Stimulated activated CD8-positive, alpha-beta memory T cell treated with anti-CD3 and anti-CD28 coated beads, Interleukin-12 subunit alpha, Interleukin-12 subunit beta, amount 100 ng/mL, for 24 hours (primary cell): ENCODE measurements at regions not wholly inside any gene's neighbourhood (a gene's known extent, or its start where the extent isn't known, plus 50 kb on each side); places are given as distances from the start of the nearest gene placed in this dataset.
"Not testable (repeated sequence)": the region's sequence is repeated elsewhere in the genome, so short reads cannot be mapped to it uniquely, and the experiment has no call there.

ENCODE experiments used
- DNase-seq: peaks from one replicate; pipeline ENCODE4 v3.0.0-alpha.2; 2020; ENCODE audit errors: extremely low read depth

- no peak for DNase-seq
These were observed 420.4 kb downstream of the PCNX1 start for GRCh38 chr14:71327691-71328090.

DNA sequence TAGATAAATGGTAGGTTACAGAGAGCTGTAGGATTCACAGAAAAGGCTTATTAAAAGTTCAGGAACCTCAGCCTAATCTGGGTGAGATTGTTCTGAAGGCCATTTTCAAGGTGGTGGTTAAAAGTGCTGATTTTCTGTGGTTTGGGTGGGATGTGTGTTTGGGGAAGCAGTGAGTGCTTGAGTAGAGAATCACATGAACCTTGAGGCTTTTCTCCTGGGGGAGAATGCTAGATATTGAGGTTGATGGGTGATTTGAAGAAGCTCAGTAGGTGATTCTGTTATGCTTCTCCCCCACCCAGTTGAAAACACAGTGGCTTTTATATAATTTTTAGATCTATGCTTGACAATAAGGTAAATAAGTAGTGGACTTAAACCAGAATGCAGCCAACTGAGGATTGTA is 420.9 kb downstream of the PCNX1 start:
- no peak for DNase-seq

DNA sequence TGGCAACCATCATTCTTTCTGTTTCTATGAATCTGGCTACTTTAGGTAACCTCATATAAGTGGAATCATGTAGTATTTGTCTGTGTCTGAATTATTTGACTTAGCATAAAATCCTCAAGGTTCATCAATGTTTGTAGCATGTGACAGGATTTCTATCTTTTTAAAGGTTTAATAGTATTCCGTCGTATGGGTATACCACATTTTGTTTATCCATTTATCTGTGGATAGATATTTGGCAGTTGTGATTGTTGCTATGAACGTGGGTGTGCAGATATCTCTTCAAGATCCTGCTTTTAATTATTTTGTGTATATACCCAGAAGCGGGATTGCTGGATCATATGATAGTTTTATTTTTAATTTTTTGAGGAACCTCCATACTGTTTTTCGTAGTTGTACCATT is 421.7 kb downstream of the PCNX1 start:
- DNase-seq: no peak

DNA sequence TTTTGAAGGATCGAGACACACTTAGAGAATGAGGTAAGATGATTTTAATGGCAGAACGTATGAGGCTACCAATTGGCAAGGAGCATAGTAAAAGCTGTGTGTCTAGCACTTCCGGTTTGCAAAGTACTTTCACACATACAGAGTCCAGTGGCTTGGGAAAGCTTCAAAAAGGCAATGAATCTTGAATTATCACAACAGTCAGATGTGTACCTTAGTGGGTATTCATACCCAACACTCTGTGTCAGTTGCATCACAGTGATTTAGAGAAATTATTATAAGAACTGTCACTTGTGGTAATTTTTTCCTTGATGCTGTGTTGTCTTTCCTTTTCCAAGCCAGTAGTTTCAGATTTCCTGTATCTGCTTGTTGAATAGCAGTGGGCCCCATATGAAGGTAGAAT is 424.1 kb downstream of the PCNX1 start:
- DNase-seq: no peak

- no peak for DNase-seq
These were observed 425.2 kb downstream of the PCNX1 start for GRCh38 chr14:71332476-71332875.

DNA sequence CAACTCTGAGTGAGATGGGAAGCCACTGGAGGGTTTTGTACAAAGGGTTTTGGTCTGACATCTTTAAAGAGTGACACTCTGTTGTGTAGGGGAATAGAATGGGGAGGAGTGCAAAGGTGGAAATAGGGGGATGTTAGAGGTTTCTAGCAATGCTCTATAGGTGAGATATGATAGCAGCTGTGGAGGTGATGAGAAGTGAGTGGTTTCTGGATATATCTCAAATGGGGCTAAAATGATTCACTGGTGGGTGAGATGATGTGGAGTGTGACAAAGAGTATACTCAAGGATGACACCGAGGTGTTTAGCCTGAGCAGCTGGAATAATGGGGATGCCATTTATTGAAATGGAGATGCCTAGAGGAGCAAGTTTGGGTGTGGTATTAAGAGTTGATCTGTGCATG is 426.4 kb downstream of the PCNX1 start:
- DNase-seq: no peak

DNA sequence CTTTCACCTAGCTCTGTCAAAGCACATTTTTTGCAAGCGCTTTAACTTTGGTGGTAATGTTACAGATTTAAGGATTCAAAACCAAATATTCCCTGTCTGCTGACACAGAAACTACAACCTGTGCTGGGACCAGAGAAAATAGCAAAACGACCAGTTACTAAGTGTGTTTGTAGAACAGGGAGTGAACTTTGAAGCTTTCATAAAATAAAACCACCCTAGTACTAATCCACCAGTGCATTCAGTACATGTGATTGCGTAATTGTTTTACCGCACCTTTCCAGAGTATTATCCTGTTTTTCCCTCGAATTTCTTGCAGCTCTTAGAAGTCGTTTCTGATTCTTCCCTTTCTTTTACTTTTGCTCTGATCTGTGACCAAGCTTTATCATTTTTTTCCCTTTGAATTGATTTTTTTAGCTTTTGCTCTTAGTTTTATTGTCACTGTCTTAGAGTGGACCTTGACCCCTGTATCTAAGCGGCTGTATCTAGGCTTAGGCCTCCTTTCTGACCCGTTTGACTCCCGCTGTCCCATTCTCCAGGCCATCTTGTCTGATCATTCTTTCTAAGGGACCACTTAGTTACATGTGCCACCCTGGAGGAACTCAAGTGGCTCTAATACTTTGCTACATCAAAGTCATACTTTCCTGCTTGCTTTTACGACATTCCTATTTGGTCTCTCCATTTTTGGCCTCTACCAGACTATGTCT is 429.4 kb downstream of the PCNX1 start:
- DNase-seq: no peak

DNA sequence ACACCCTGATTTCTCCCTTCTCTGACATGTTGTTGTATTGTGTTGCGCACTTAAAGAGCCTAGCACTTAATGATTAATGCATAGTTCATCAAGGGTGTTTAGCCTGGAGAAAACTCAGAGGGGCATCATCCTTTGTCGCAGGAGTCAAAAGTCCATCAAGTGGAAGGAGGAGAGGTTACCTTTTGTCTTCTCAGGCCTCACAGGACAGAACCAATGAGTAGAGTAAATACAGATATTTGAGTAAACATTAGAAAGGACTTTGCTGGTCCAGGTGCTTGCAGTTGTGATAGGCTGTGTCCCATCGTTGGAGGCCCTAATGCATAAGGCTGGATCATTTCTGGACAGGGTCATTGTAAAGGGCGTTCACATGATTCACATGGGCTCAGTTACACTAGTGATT is 430.9 kb downstream of the PCNX1 start:
- DNase-seq: no peak

DNA sequence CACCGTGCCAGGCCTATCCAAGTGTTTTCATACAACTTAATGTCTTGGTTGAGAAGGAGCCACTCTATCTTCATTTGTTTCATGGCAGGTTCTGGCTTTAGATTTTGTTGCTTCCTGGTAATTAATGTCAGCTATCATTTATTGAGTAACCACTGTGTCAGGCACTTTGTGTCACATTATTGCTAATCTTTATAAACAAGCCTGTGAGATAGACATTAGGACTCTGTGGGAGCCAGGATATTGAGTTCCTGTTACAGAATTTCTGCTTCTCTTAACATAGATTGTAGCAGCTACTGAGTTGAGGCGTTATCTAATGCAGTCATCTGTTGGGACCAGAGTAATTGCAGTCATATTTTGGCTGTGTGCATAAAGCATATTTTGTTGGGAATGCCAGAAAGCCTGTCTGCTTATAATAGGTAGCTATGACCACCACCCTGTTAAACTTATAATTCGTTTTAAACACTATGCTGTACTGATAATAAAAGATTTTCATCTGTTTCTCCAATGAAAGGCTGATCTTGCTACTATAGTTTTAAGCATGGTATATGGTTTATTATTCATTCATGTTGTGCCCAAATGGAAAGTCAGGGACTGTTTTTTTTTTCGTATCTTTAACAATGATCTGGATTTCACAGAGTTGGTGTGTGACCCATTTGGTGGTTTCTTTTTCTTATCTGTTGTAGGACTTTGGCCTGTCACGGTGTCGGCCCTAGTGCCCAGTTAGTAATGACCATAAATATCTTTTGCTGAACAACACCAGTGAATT is 432.6 kb downstream of the PCNX1 start:
- no peak for DNase-seq

GRCh38 chr14:71341156-71341555 is 433.9 kb downstream of the PCNX1 start:
- no peak for DNase-seq

- DNase-seq: no peak
These were observed 436.5 kb downstream of the PCNX1 start for GRCh38 chr14:71343724-71344123.

GRCh38 chr14:71344506-71344905 is 437.2 kb downstream of the PCNX1 start:
- DNase-seq: no peak

DNA sequence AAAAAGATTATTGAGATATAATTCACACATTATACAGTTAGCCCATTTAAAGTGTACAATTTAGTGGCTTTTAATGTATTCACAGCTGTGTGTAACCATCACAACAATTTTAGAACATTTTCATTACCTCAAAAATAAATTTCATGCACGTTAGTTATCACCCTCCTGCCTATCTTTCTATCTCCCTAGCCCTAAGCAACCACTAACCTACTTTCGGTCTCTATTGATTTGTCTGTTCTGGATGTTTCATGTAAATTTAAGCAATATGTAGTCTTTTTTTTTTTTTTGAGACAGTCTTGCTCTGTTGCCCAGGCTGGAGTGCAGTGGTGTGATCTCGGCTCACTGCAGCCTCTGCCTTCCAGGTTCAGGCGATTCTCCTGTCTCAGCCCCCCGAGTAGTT is 439.4 kb downstream of the PCNX1 start:
- no peak for DNase-seq

DNA sequence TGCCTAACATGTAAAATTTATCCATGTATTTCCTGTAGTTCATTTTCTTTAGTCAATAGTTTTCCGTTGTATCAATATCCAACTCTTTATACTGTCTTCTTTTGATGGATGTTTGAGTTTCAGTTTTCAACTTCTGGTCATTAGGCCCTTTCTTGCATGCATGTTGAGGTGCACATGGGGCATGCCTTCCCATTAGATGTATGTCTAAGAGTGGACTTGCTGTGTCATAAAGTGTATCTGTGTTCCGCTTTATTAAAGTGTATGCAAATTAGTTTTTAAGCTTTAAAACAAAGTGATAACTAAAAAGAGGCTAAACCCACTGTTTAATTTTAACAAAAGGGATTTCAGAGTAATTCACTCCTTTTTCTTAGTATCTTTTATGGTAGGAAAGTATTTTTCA is 441.1 kb downstream of the PCNX1 start:
- DNase-seq: no peak

DNA sequence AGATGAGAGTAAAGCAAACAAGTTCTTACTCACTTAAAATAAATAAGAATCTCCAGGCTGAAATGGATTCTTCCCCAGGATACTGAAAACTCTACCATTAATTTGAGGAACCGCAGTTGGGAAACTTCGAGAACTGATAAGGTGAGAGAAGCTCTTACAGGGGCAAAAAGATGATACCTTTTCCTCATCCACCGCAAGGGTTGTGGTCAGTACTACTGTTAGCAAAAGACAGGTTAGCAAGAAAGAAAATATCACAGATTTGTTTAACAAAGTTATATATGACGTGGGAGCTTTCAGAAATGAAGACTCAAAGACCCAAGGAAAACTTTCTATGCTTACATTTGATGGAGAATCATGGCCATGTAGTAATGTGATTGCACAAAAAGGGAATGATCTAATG is 441.6 kb downstream of the PCNX1 start:
- DNase-seq: no peak

GRCh38 chr14:71354142-71354541 is 446.9 kb downstream of the PCNX1 start:
- no peak for DNase-seq

GRCh38 chr14:71354801-71355200 is 447.5 kb downstream of the PCNX1 start:
- DNase-seq: no peak

DNA sequence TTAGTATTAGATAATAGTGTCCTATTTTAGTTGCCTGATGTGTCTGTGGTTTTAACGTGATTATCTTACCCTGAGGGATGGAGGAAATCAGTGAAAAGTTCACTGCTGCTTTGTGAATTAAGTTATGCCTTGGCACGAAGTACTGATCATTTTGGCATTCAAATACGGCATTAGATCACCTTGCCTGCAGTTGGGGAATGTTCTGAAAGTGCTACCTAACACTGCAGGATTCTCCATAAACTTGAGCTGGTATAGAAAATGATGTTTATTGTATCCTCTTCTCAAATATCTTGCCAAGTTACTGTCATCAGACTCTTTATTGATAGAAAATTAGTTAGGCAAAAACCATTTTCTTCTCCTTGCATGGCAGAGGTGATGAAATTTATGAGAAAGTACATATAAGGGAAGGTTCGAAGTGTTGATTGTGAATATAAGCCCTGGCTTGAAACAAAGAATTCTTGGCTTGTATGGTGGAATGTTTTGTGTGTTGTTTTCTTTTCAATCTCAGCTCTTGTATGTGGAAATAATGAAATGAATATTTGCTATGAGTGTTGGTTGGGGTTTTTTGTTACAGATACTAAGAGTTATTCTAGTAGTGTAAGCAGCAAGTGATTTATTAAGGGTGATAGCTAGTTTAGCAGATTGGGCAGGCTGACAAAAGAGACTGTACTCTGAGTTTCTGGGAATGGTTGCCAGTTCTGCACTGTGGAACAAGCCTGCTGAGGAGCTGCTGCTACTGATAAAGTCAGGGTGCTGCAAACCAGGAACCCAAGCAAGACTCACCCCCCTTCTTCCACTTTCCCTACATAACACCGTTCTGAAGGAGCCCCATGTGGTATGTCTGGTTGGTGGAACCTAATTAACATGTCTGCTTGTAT is 448.3 kb downstream of the PCNX1 start:
- DNase-seq: no peak

DNA sequence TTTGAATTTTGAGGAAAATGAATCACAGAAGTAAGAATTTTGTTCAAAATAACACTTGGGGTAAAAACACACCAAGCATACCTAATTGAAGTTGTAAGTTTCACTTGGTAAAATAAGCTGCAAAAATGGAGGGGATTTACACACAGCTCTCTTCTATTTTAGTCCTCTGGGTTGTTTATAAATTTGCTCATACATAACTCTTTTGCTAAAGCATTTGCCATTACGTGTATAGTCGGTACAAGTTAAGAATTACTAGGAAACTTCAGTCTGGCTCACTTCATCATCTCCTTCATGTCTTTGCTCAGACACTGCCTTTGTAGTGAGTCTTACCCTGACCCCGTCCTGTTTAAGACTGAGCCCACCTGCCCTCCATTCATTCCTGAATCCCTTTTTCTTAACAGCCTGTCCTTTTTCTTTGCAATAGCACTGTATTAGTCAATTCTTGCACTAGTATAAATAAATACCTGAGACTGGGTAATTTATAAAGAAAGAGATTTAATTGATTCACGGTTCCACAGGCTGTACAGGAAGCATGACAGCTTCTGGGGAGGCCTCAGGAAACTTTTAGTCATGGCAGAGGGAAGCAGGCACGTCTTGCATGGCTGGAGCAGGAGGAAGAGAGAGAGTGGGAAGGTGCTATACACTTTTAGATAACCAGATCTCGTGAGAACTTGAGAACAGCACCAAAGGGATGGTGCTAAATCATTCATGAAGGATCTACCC is 451.1 kb downstream of the PCNX1 start:
- DNase-seq: no peak

GRCh38 chr14:71358932-71359421 is 451.7 kb downstream of the PCNX1 start:
- DNase-seq: not testable (repeated sequence)

- no peak for DNase-seq
These were observed 452.6 kb downstream of the PCNX1 start for GRCh38 chr14:71359823-71360222.

DNA sequence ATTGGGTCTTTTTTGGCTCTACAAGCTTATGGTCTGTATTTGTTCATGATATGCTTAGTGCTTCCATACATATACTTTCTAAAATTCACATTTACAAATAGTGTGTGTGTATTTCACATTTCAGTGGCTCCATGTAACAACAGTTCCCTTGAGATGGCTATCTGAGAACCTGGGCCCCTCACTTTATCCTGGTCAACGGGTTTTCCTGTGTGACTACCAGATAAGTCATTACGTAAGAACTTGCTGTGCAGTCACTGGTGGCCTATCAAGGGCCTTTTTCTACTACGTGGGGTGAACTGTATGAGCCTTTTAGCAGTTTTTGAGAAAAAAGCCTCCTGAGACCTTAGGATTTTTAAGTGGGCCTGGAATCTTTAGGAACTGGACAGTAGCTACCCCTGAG is 454.1 kb downstream of the PCNX1 start:
- no peak for DNase-seq
